SK-N-SH (cell line): ENCODE measurements at regions not wholly inside any gene's neighbourhood (a gene's known extent, or its start where the extent isn't known, plus 50 kb on each side); places are given as distances from the start of the nearest gene placed in this dataset.

Experiments used
- CTCF ChIA-PET: fragments of 300-600, 350-600 bp; formaldehyde crosslinking; extraction: SDS; loops from one replicate; lab custom pipeline; 2021; lab: Yijun Ruan, JAX
- POLR2A ChIA-PET: fragments of 350-600 bp; sonication (Branson Sonifier 250); formaldehyde crosslinking; extraction: SDS; loops from one replicate; lab custom pipeline; 2020; ENCODE audit warnings: antibody characterized with exemption, inconsistent platforms; lab: Yijun Ruan, JAX
- DNase-seq: peaks from one replicate; pipeline ENCODE4 v3.0.0; 2012
- H2AFZ ChIP-seq: fragments of 200-600 bp; sonication (generic); 2 replicates; pipeline ENCODE4 v1.8.1; 2016; ENCODE audit warnings: antibody characterized with exemption, mild to moderate bottlenecking, low read depth
- H3F3A ChIP-seq: fragments of 200-600 bp; sonication (generic); replicated peaks from 2 replicates; pipeline ENCODE3; 2016; ENCODE audit warnings: antibody characterized with exemption, mild to moderate bottlenecking; ENCODE audit not compliant: insufficient read depth
- H3K27ac ChIP-seq, 2 experiments: fragments of 200-500 bp in 1 of 2; fragments of 200-600 bp in 1 of 2; sonication (Bioruptor generic) in 1 of 2; sonication (generic), shearing (Covaris generic) in 1 of 2; 2 replicates each; pipeline versions ENCODE4 v1.5.1 to v1.6.1; 2014 to 2016; ENCODE audit warnings: low read depth in 2 of 2, inconsistent platforms in 1 of 2, low read length in 1 of 2, mild to moderate bottlenecking in 1 of 2, mixed read lengths in 1 of 2
- H3K27me3 ChIP-seq: fragments of 200-600 bp; sonication (generic), shearing (Covaris generic); 2 replicates; pipeline ENCODE4 v1.6.1; 2016; ENCODE audit warnings: mixed run types; ENCODE audit not compliant: insufficient read depth
- H3K36me3 ChIP-seq, 2 experiments: fragments of 200-500 bp in 1 of 2; fragments of 200-600 bp in 1 of 2; sonication (Bioruptor generic) in 1 of 2; sonication (generic) in 1 of 2; replicated peaks in 1 of 2; 2 replicates each; pipeline versions ENCODE3 to v1.5.1; 2014 to 2016; ENCODE audit warnings: low read length in 1 of 2, mild to moderate bottlenecking in 1 of 2; ENCODE audit not compliant: insufficient read depth in 2 of 2, control insufficient read depth in 1 of 2
- H3K4me1 ChIP-seq, 2 experiments: fragments of 200-500 bp in 1 of 2; fragments of 200-600 bp in 1 of 2; sonication (Bioruptor generic) in 1 of 2; sonication (generic), shearing (Covaris generic) in 1 of 2; 2 replicates each; pipeline versions ENCODE4 v1.5.1 to v1.6.1; 2014 to 2016; ENCODE audit warnings: low read depth in 1 of 2, low read length in 1 of 2, mixed run types in 1 of 2; ENCODE audit not compliant: insufficient read depth in 2 of 2, control insufficient read depth in 1 of 2
- H3K4me2 ChIP-seq: fragments of 200-600 bp; sonication (generic), shearing (Covaris generic); 2 replicates; pipeline ENCODE4 v1.6.1; 2017; ENCODE audit warnings: mixed run types
- H3K4me3 ChIP-seq, 2 experiments: fragments of 200-500 bp in 1 of 2; fragments of 200-600 bp in 1 of 2; sonication (Bioruptor generic) in 1 of 2; sonication (generic), shearing (Covaris generic) in 1 of 2; 2 replicates each; pipeline versions ENCODE4 v1.5.1 to v1.8.1; 2014 to 2016; ENCODE audit warnings: low read depth in 2 of 2, inconsistent platforms in 1 of 2, low read length in 1 of 2, mild to moderate bottlenecking in 1 of 2, mixed read lengths in 1 of 2, moderate library complexity in 1 of 2
- H3K79me2 ChIP-seq: fragments of 200-600 bp; sonication (generic); 2 replicates; pipeline ENCODE4 v1.8.1; 2017; ENCODE audit warnings: mild to moderate bottlenecking; ENCODE audit not compliant: insufficient read depth
- H3K9ac ChIP-seq: fragments of 200-600 bp; sonication (generic); 2 replicates; pipeline ENCODE4 v1.6.1; 2017; ENCODE audit warnings: mixed run types
- H3K9me2 ChIP-seq: fragments of 200-600 bp; sonication (generic); 2 replicates; pipeline ENCODE4 v1.6.1; 2017; ENCODE audit warnings: mixed run types
- H3K9me3 ChIP-seq: fragments of 200-600 bp; sonication (generic); 2 replicates; pipeline ENCODE4 v1.6.1; 2017; ENCODE audit warnings: mixed run types, mild to moderate bottlenecking, moderate library complexity
- H4K20me1 ChIP-seq: fragments of 200-600 bp; sonication (generic); 2 replicates; pipeline ENCODE4 v1.6.1; 2017; ENCODE audit warnings: mild to moderate bottlenecking, mixed run types; ENCODE audit not compliant: insufficient read depth
- ELF1 ChIP-seq: IDR thresholded peaks from 2 replicates; pipeline ENCODE4 v1.4.0; 2012
- EP300 ChIP-seq, 2 experiments: IDR thresholded peaks; 2 replicates each; pipeline versions ENCODE4 v1.4.0 to v1.6.1; 2012; ENCODE audit warnings: borderline replicate concordance in 1 of 2, low read depth in 1 of 2, low read length in 1 of 2
- FOSL2 ChIP-seq: IDR thresholded peaks from 2 replicates; pipeline ENCODE4 v1.4.0; 2012; ENCODE audit warnings: low read depth, mild to moderate bottlenecking, moderate library complexity, borderline replicate concordance
- FOXM1 ChIP-seq: IDR thresholded peaks from 2 replicates; pipeline ENCODE4 v1.4.0; 2012; ENCODE audit warnings: low read depth, mild to moderate bottlenecking
- GABPA ChIP-seq: IDR thresholded peaks from 2 replicates; pipeline ENCODE4 v1.4.0; 2012; ENCODE audit warnings: low read depth, mild to moderate bottlenecking
- GATA2 ChIP-seq: sonication (generic); formaldehyde crosslinking; IDR thresholded peaks from 2 replicates; pipeline ENCODE4 v1.5.0; 2020; ENCODE audit warnings: mild to moderate bottlenecking, missing genetic modification reagents
- JUND ChIP-seq: IDR thresholded peaks from 2 replicates; pipeline ENCODE4 v1.4.0; 2012
- MAX ChIP-seq: IDR thresholded peaks from 2 replicates; pipeline ENCODE4 v1.4.0; 2012; ENCODE audit warnings: low read depth
- MXI1 ChIP-seq: IDR thresholded peaks from 2 replicates; pipeline ENCODE4 v1.6.1; 2012; ENCODE audit warnings: mild to moderate bottlenecking, low read depth, low read length, improper control_type of control experiment
- NFIC ChIP-seq: IDR thresholded peaks from 2 replicates; pipeline ENCODE4 v1.4.0; 2012; ENCODE audit warnings: borderline replicate concordance
- PBX3 ChIP-seq: IDR thresholded peaks from 2 replicates; pipeline ENCODE4; 2012
- POLR2AphosphoS5 ChIP-seq: IDR thresholded peaks from 2 replicates; pipeline ENCODE4 v1.6.1; 2012; ENCODE audit warnings: low read depth, low read length
- RAD21 ChIP-seq: IDR thresholded peaks from 2 replicates; pipeline ENCODE4 v1.6.1; 2012; ENCODE audit warnings: mild to moderate bottlenecking, low read length
- REST ChIP-seq: IDR thresholded peaks from 2 replicates; pipeline ENCODE4 v1.6.1; 2012; ENCODE audit warnings: mild to moderate bottlenecking, low read depth, low read length, moderate library complexity
- RFX5 ChIP-seq: IDR thresholded peaks from 2 replicates; pipeline ENCODE4 v1.6.1; 2012; ENCODE audit warnings: mild to moderate bottlenecking, improper control_type of control experiment, low read length
- SIN3A ChIP-seq: IDR thresholded peaks from 2 replicates; pipeline ENCODE4 v1.6.1; 2012; ENCODE audit warnings: low read depth, mild to moderate bottlenecking, low read length, moderate library complexity, borderline replicate concordance
- TAF1 ChIP-seq: IDR thresholded peaks from 2 replicates; pipeline ENCODE4 v1.6.1; 2012; ENCODE audit warnings: low read depth, mild to moderate bottlenecking, low read length, moderate library complexity, borderline replicate concordance
- TEAD4 ChIP-seq: IDR thresholded peaks from 2 replicates; pipeline ENCODE4 v1.4.0; 2012; ENCODE audit warnings: mild to moderate bottlenecking, borderline replicate concordance; ENCODE audit not compliant: insufficient read depth
- YY1 ChIP-seq: IDR thresholded peaks from 2 replicates; pipeline ENCODE4 v1.4.0; 2012; ENCODE audit warnings: low read depth, mild to moderate bottlenecking
- WGBS: methylation state at CpG from one replicate; pipeline ENCODE4 v1.1.6; 2017; ENCODE audit warnings: low lambda C conversion rate; 5-methylcytosine and 5-hydroxymethylcytosine counted together

DNA sequence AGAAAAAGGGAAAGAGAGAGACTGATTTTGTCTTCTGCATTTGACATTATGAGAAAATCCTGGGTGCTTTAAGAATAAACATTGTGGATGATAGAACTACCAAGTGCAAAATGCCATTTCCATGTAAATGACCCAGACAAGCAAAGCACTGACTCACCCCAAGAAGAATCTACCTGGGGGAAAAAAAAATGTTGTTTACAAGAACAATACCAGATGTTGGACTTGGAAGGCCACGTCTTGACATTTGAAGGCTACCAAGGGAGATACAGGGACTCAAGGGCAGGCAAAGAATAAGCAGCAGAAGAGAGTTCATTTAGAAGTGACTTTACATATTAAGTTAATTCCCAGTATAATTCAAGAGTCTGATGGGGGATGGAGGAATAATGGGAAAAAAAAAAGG lies 125.3 kb downstream of the TMEM114 start:
- H3K4me3 ChIP-seq = no peak overlapping the region
- TF ChIP-seq JUND (no peak), MXI1 (no peak), REST (no peak), ELF1 (no peak), RAD21 (no peak), POLR2AphosphoS5 (no peak), FOSL2 (no peak), GATA2 (CRISPR knock-in tag) (no peak), TAF1 (no peak), TEAD4 (no peak), MAX (no peak), GABPA (no peak), PBX3 (no peak)

GRCh38 chr16:8459085-8459733 lies 131.1 kb downstream of the TMEM114 start:
- Histone ChIP-seq H3K36me3 (no peaks in the 10 kb centered on the region), H3K4me3 (no peak overlapping the region), H2AFZ (no peak overlapping the region), H3K9me3 (no peaks in the 10 kb centered on the region), H3K27me3 (no peaks in the 10 kb centered on the region), H3K9ac (no peak overlapping the region), H3K4me2 (no peak overlapping the region), H3K27ac (no peak overlapping the region), H4K20me1 (no peaks in the 10 kb centered on the region), H3F3A (no peaks in the 10 kb centered on the region), H3K9me2 (no peaks in the 10 kb centered on the region), H3K4me1 (no peaks in the 10 kb centered on the region), H3K79me2 (no peaks in the 10 kb centered on the region)
- 22% methylated on average over 3 of the region's 3 CpGs for WGBS
- CTCF ChIA-PET = interaction anchor here (1.3 kb wide), 1 partner anchor 10 kb away, joined by 3 read pairs; no protein-coding TSS in a partner anchor
- no peak for TF ChIP-seq RAD21
- no peak for TF ChIP-seq RFX5
- no peak for TF ChIP-seq FOXM1
- no peak for TF ChIP-seq NFIC
- TF ChIP-seq SIN3A = no peak
- no peak for TF ChIP-seq POLR2AphosphoS5
- TF ChIP-seq YY1 = no peak
- TF ChIP-seq EP300 (IDR thresholded peaks at IDR 0.05; ENCODE audit: borderline replicate concordance in 1 of 2, low read depth in 1 of 2, low read length in 1 of 2) = no peak
- POLR2A ChIA-PET = no interaction called here
- DNase-seq = no peak

More for the DNA sequence above, 125.3 kb downstream of the TMEM114 start:
- Histone ChIP-seq H2AFZ (no peak overlapping the region), H3K27ac (no peak overlapping the region), H3K36me3 (no peaks in the 10 kb centered on the region), H3K9ac (no peak overlapping the region), H3K9me2 (no peaks in the 10 kb centered on the region), H3K27me3 (no peaks in the 10 kb centered on the region), H4K20me1 (no peaks in the 10 kb centered on the region), H3K9me3 (no peaks in the 10 kb centered on the region), H3K4me1 (peaks cover 0 to 2% of the 10 kb centered on the region in 2 experiments; a peak in 1 of 4 replicates), H3K4me2 (no peak overlapping the region), H3K79me2 (no peaks in the 10 kb centered on the region), H3F3A (no peaks in the 10 kb centered on the region)
- POLR2A ChIA-PET = no interaction called here
- DNase-seq = no peak
- 12% methylated on average over 1 of the region's 1 CpG for WGBS
- CTCF ChIA-PET = no interaction called here
